Astrocyte (in vitro differentiated cells and primary cell): ENCODE measurements at regions not wholly inside any gene's neighbourhood (a gene's known extent, or its start where the extent isn't known, plus 50 kb on each side); places are given as distances from the start of the nearest gene placed in this dataset.

Experiments
- DNase-seq: peaks from one replicate; pipeline ENCODE4 v3.0.0-alpha.2; 2010; ENCODE audit warnings: low read depth
- FAIRE-seq: peaks from 2 replicates; lab custom pipeline; 2011; peaks lifted over from hg19 to GRCh38; lab: Jason Lieb, UNC
- H2AFZ ChIP-seq: 2 replicates; pipeline ENCODE4 v1.6.0; 2012; ENCODE audit warnings: low read depth, low read length, inconsistent platforms
- H3K27ac ChIP-seq: 2 replicates; pipeline ENCODE4 v1.5.1; 2011; ENCODE audit warnings: low read depth, low read length, inconsistent platforms
- H3K27me3 ChIP-seq: 2 replicates; pipeline ENCODE4 v1.6.0; 2011; ENCODE audit warnings: low read length, inconsistent platforms; ENCODE audit not compliant: insufficient read depth
- H3K36me3 ChIP-seq: 2 replicates; pipeline ENCODE4 v1.5.1; 2011; ENCODE audit warnings: low read length, inconsistent platforms; ENCODE audit not compliant: insufficient read depth
- H3K4me1 ChIP-seq: 2 replicates; pipeline ENCODE4 v1.5.1; 2011; ENCODE audit warnings: low read length, inconsistent platforms; ENCODE audit not compliant: insufficient read depth
- H3K4me2 ChIP-seq: 2 replicates; pipeline ENCODE4 v1.6.0; 2012; ENCODE audit warnings: low read length, inconsistent platforms
- H3K4me3 ChIP-seq: 2 replicates; pipeline ENCODE4 v1.5.1; 2011; ENCODE audit warnings: low read depth, mild to moderate bottlenecking, low read length, inconsistent platforms; ENCODE audit not compliant: insufficient read depth
- H3K79me2 ChIP-seq: 2 replicates; pipeline ENCODE4 v1.6.0; 2012; ENCODE audit warnings: mild to moderate bottlenecking, low read length, inconsistent platforms; ENCODE audit not compliant: insufficient read depth
- H3K9ac ChIP-seq: 2 replicates; pipeline ENCODE4 v1.6.0; 2012; ENCODE audit warnings: mild to moderate bottlenecking, low read length, inconsistent platforms
- H3K9me3 ChIP-seq: 2 replicates; pipeline ENCODE4 v1.5.1; 2012; ENCODE audit warnings: low read depth, mild to moderate bottlenecking, low read length, inconsistent platforms; ENCODE audit not compliant: insufficient read depth
- H4K20me1 ChIP-seq: 2 replicates; pipeline ENCODE4 v1.6.0; 2012; ENCODE audit warnings: low read length, inconsistent platforms; ENCODE audit not compliant: insufficient read depth
- H3K27ac Mint-ChIP-seq: one replicate; pipeline ENCODE4 v1.8.0; 2021; ENCODE audit warnings: mild to moderate bottlenecking, mixed read lengths; ENCODE audit not compliant: unreplicated experiment
- H3K27me3 Mint-ChIP-seq: one replicate; pipeline ENCODE4 v1.8.0; 2021; ENCODE audit warnings: low read depth, mixed read lengths; ENCODE audit not compliant: unreplicated experiment
- H3K36me3 Mint-ChIP-seq: one replicate; pipeline ENCODE4 v1.8.0; 2021; ENCODE audit warnings: low read depth, mixed read lengths; ENCODE audit not compliant: unreplicated experiment
- H3K4me1 Mint-ChIP-seq: one replicate; pipeline ENCODE4 v1.8.0; 2021; ENCODE audit warnings: low read depth, mixed read lengths; ENCODE audit not compliant: unreplicated experiment
- H3K4me3 Mint-ChIP-seq: one replicate; pipeline ENCODE4 v1.8.0; 2021; ENCODE audit warnings: mild to moderate bottlenecking, moderate library complexity, mixed read lengths; ENCODE audit not compliant: unreplicated experiment
- H3K9me3 Mint-ChIP-seq: one replicate; pipeline ENCODE4 v1.8.0; 2021; ENCODE audit warnings: mild to moderate bottlenecking, mixed read lengths; ENCODE audit not compliant: unreplicated experiment
- CTCF ChIP-seq: IDR thresholded peaks from 2 replicates; pipeline ENCODE4 v1.5.1; 2011; ENCODE audit warnings: low read depth, mild to moderate bottlenecking, inconsistent platforms, low read length, moderate library complexity; ENCODE audit not compliant: insufficient read depth
- EZH2 ChIP-seq: IDR thresholded peaks from 2 replicates; pipeline ENCODE4 v1.6.1; 2012; ENCODE audit warnings: mild to moderate bottlenecking, low read length, inconsistent platforms; ENCODE audit not compliant: insufficient read depth

GRCh38 chr4:41380511-41381157 is 123.9 kb downstream of the UCHL1 start:
- no peaks in the 10 kb centered on the region for H3K36me3 Mint-ChIP-seq
- DNase-seq (no peak), FAIRE-seq (no peak)
- TF ChIP-seq EZH2 (no peak), CTCF (no peak)
- Histone ChIP-seq H3K27me3 (no peaks in the 10 kb centered on the region), H3K36me3 (no peaks in the 10 kb centered on the region), H3K4me1 (no peaks in the 10 kb centered on the region), H3K9ac (no peak overlapping the region), H4K20me1 (no peaks in the 10 kb centered on the region), H2AFZ (no peak overlapping the region), H3K4me2 (no peak overlapping the region), H3K79me2 (no peaks in the 10 kb centered on the region), H3K27ac (no peak overlapping the region), H3K4me3 (no peak overlapping the region), H3K9me3 (no peaks in the 10 kb centered on the region)
- peaks cover 6% of the 10 kb centered on the region for H3K27me3 Mint-ChIP-seq
- H3K4me3 Mint-ChIP-seq: no peak overlapping the region
- peaks cover 7% of the 10 kb centered on the region for H3K9me3 Mint-ChIP-seq
- H3K27ac Mint-ChIP-seq: no peak overlapping the region
- no peaks in the 10 kb centered on the region for H3K4me1 Mint-ChIP-seq

DNA sequence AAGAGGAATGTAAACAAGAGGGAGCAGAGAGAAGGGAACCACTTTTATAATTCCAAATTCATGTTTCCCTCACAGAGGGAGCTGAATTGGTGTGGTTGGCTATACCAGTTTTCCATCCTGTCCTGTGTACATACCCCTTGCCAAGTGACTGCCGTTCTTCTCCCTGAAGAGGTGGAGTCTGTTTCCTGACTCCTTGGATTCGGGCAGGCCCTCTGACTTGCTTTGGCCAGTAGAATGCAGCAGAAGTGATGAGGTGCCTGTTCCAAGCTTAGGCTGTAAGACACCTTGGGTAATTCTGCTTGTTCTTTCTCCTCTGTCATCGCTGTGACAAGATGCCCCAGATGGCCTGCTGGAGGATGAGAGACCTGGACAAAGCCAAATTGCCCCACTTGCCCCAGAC is 124.7 kb downstream of the UCHL1 start:
- Mint-ChIP-seq H3K36me3 (no peaks in the 10 kb centered on the region), H3K9me3 (peaks cover 7% of the 10 kb centered on the region), H3K4me1 (no peaks in the 10 kb centered on the region), H3K27me3 (peaks cover 6% of the 10 kb centered on the region), H3K27ac (no peak overlapping the region), H3K4me3 (no peak overlapping the region)
- Histone ChIP-seq H4K20me1 (no peaks in the 10 kb centered on the region), H3K4me1 (no peaks in the 10 kb centered on the region), H3K36me3 (no peaks in the 10 kb centered on the region), H3K27ac (no peak overlapping the region), H3K9me3 (no peaks in the 10 kb centered on the region), H3K27me3 (no peaks in the 10 kb centered on the region), H3K4me3 (no peak overlapping the region), H3K9ac (no peak overlapping the region), H3K79me2 (no peaks in the 10 kb centered on the region), H3K4me2 (no peak overlapping the region), H2AFZ (no peak overlapping the region)
- no peak for TF ChIP-seq CTCF
- TF ChIP-seq EZH2: no peak
- FAIRE-seq: no peak
- no peak for DNase-seq

- FAIRE-seq: no peak
- peaks cover 2% of the 10 kb centered on the region for H3K9me3 Mint-ChIP-seq
Observed at GRCh38 chr4:41384992-41385391, 128.3 kb downstream of the UCHL1 start.

More at GRCh38 chr4:41384992-41385391, 128.3 kb downstream of the UCHL1 start:
- no peak overlapping the region for H2AFZ ChIP-seq
- Mint-ChIP-seq H3K27me3 (peaks cover 6% of the 10 kb centered on the region), H3K36me3 (no peaks in the 10 kb centered on the region), H3K4me1 (no peaks in the 10 kb centered on the region), H3K27ac (no peak overlapping the region), H3K4me3 (no peak overlapping the region)
- no peaks in the 10 kb centered on the region for H3K4me1 ChIP-seq
- H3K4me2 ChIP-seq: no peak overlapping the region
- H3K36me3 ChIP-seq: no peaks in the 10 kb centered on the region
- no peak overlapping the region for H3K27ac ChIP-seq
- H3K4me3 ChIP-seq: no peak overlapping the region
- no peaks in the 10 kb centered on the region for H3K27me3 ChIP-seq
- H3K9me3 ChIP-seq: no peaks in the 10 kb centered on the region
- no peak for TF ChIP-seq CTCF
- TF ChIP-seq EZH2: no peak
- no peak for DNase-seq
- H3K79me2 ChIP-seq: no peaks in the 10 kb centered on the region
- H4K20me1 ChIP-seq: no peaks in the 10 kb centered on the region
- H3K9ac ChIP-seq: no peak overlapping the region
